Loucy (cell line): ENCODE measurements at regions not wholly inside any gene's neighbourhood (a gene's known extent, or its start where the extent isn't known, plus 50 kb on each side); places are given as distances from the start of the nearest gene placed in this dataset.
A peak's percentile ranks its signal among the peaks of the same experiment; 100 is the strongest.

ENCODE experiments used
- H2AFZ ChIP-seq: fragments of 200-600 bp; sonication (generic); 2 replicates; pipeline ENCODE4 v1.6.0; 2016; ENCODE audit warnings: antibody characterized with exemption, mild to moderate bottlenecking, low read length, moderate library complexity
- H3F3A ChIP-seq: fragments of 200-600 bp; 2 replicates; pipeline ENCODE4 v1.6.0; 2016; ENCODE audit warnings: antibody characterized with exemption, low read depth, mild to moderate bottlenecking
- H3K27me3 ChIP-seq: fragments of 200-600 bp; sonication (generic); 2 replicates; pipeline ENCODE4 v1.6.1; 2014; ENCODE audit warnings: low read length, mild to moderate bottlenecking; ENCODE audit not compliant: insufficient read depth, poor library complexity, severe bottlenecking
- H3K36me3 ChIP-seq: fragments of 200-600 bp; sonication (generic); 2 replicates; pipeline ENCODE4 v1.6.1; 2016; ENCODE audit warnings: low read length; ENCODE audit not compliant: insufficient read depth
- H3K4me1 ChIP-seq: fragments of 200-600 bp; sonication (generic); 2 replicates; pipeline ENCODE4 v1.5.1; 2014; ENCODE audit warnings: low read length, mild to moderate bottlenecking; ENCODE audit not compliant: insufficient read depth, poor library complexity, severe bottlenecking
- H3K4me2 ChIP-seq: fragments of 200-600 bp; sonication (generic); 2 replicates; pipeline ENCODE4 v1.6.0; 2014; ENCODE audit warnings: antibody characterized with exemption, low read length, low read depth, mild to moderate bottlenecking; ENCODE audit not compliant: poor library complexity, severe bottlenecking
- H3K4me3 ChIP-seq: fragments of 200-600 bp; sonication (generic); 2 replicates; pipeline ENCODE4 v1.5.1; 2014; ENCODE audit warnings: low read length, mild to moderate bottlenecking, mixed read lengths; ENCODE audit not compliant: poor library complexity, severe bottlenecking
- H3K79me2 ChIP-seq: fragments of 200-600 bp; sonication (generic); 2 replicates; pipeline ENCODE4 v1.6.1; 2014; ENCODE audit warnings: low read length; ENCODE audit not compliant: insufficient read depth
- H3K9ac ChIP-seq: fragments of 200-600 bp; sonication (generic); 2 replicates; pipeline ENCODE4 v1.6.0; 2014; ENCODE audit warnings: mild to moderate bottlenecking, low read depth, low read length, moderate library complexity; ENCODE audit not compliant: poor library complexity, severe bottlenecking
- H3K9me2 ChIP-seq: fragments of 200-600 bp; sonication (generic); replicated peaks from 2 replicates; pipeline ENCODE4 v1.6.1; 2016; ENCODE audit warnings: low read depth, low read length, mixed read lengths
- H3K9me3 ChIP-seq: fragments of 200-600 bp; sonication (generic); 2 replicates; pipeline ENCODE4 v1.6.1; 2014; ENCODE audit warnings: mild to moderate bottlenecking, antibody characterized with exemption, low read length, low read depth; ENCODE audit not compliant: insufficient read depth
- H4K20me1 ChIP-seq: fragments of 200-600 bp; sonication (generic); 2 replicates; pipeline ENCODE4 v1.6.0; 2014; ENCODE audit warnings: antibody characterized with exemption, low read length, mild to moderate bottlenecking; ENCODE audit not compliant: insufficient read depth, poor library complexity, severe bottlenecking
- EZH2phosphoT487 ChIP-seq: fragments of 200-600 bp; IDR thresholded peaks from 2 replicates; pipeline ENCODE4 v1.6.1; 2018; ENCODE audit warnings: antibody characterized with exemption, mild to moderate bottlenecking, moderate library complexity, borderline replicate concordance
- TF ChIP-seq, protein P1 (sequence below): fragments of 200-600 bp; sonication (generic); conservative IDR thresholded peaks from 2 replicates; pipeline ENCODE4 v1.5.1; 2014; ENCODE audit warnings: mild to moderate bottlenecking, antibody characterized with exemption, low read length

- Histone ChIP-seq H3K79me2 (no peaks in the 10 kb centered on the region), H3K4me2 (no peak overlapping the region), H3K4me3 (no peak overlapping the region), H3F3A (no peaks in the 10 kb centered on the region), H3K9me2 (no peaks in the 10 kb centered on the region), H2AFZ (no peak overlapping the region), H3K4me1 (no peaks in the 10 kb centered on the region), H3K9ac (no peak overlapping the region), H4K20me1 (no peaks in the 10 kb centered on the region), H3K27me3 (no peaks in the 10 kb centered on the region), H3K9me3 (no peaks in the 10 kb centered on the region), H3K36me3 (no peaks in the 10 kb centered on the region)
- no peak for TF ChIP-seq EZH2phosphoT487
- TF ChIP-seq, protein P1, sequence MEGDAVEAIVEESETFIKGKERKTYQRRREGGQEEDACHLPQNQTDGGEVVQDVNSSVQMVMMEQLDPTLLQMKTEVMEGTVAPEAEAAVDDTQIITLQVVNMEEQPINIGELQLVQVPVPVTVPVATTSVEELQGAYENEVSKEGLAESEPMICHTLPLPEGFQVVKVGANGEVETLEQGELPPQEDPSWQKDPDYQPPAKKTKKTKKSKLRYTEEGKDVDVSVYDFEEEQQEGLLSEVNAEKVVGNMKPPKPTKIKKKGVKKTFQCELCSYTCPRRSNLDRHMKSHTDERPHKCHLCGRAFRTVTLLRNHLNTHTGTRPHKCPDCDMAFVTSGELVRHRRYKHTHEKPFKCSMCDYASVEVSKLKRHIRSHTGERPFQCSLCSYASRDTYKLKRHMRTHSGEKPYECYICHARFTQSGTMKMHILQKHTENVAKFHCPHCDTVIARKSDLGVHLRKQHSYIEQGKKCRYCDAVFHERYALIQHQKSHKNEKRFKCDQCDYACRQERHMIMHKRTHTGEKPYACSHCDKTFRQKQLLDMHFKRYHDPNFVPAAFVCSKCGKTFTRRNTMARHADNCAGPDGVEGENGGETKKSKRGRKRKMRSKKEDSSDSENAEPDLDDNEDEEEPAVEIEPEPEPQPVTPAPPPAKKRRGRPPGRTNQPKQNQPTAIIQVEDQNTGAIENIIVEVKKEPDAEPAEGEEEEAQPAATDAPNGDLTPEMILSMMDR = no peak
These were observed 546.9 kb upstream of the API5 start for GRCh38 chr11:42764936-42765335.

DNA sequence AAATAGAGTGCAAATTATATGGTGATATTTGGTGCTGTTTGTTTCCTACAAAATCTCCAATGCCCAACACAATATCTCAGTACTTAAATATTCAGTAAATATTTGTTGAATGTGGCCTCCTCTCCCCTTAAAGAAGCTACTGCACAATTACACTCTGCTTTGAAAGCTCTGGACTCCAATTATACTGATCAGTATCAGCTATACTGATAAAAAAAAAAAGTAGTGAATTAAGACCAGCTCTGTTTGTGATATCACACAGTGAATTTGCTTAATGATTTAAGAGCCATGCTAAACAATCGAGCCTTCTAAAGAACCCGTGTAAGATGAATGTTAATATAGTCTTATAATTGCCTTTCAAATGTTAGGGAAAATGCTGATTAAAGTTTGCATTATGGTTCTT, 543.2 kb upstream of the API5 start:
- no peak overlapping the region for H2AFZ ChIP-seq
- no peaks in the 10 kb centered on the region for H3K9me3 ChIP-seq
- TF ChIP-seq, protein P1 = no peak
- TF ChIP-seq EZH2phosphoT487 = no peak
- H3K36me3 ChIP-seq = no peaks in the 10 kb centered on the region
- H3F3A ChIP-seq = no peaks in the 10 kb centered on the region
- no peaks in the 10 kb centered on the region for H3K9me2 ChIP-seq
- H3K79me2 ChIP-seq = no peaks in the 10 kb centered on the region
- no peak overlapping the region for H3K4me2 ChIP-seq
- no peak overlapping the region for H3K4me3 ChIP-seq
- no peaks in the 10 kb centered on the region for H3K4me1 ChIP-seq
- H4K20me1 ChIP-seq = no peaks in the 10 kb centered on the region
- H3K9ac ChIP-seq = no peak overlapping the region
- H3K27me3 ChIP-seq = no peaks in the 10 kb centered on the region

- Histone ChIP-seq H4K20me1 (no peaks in the 10 kb centered on the region), H3K4me3 (no peak overlapping the region), H3K4me2 (no peak overlapping the region), H3F3A (no peaks in the 10 kb centered on the region), H3K4me1 (no peaks in the 10 kb centered on the region), H3K9me2 (no peaks in the 10 kb centered on the region), H3K79me2 (no peaks in the 10 kb centered on the region), H3K9ac (no peak overlapping the region), H3K36me3 (no peaks in the 10 kb centered on the region), H3K9me3 (no peaks in the 10 kb centered on the region), H2AFZ (no peak overlapping the region), H3K27me3 (no peaks in the 10 kb centered on the region)
- no peak for TF ChIP-seq EZH2phosphoT487
- TF ChIP-seq, protein P1 = peak; percentile 72
These were observed 541.2 kb upstream of the API5 start for GRCh38 chr11:42770444-42771065.
